ENCODE measurements at regions not wholly inside any gene's neighbourhood (a gene's known extent, or its start where the extent isn't known, plus 50 kb on each side); places are given as distances from the start of the nearest gene placed in this dataset.

GRCh38 chr4:24044610-24045589 is 155.1 kb upstream of the PPARGC1A start:
- DNase-seq = no peak
- H3K36me3 ChIP-seq = no peaks in the 10 kb centered on the region

GRCh38 chr4:24042094-24042493 is 152.2 kb upstream of the PPARGC1A start:
- no peak for TF ChIP-seq CTCF (IDR thresholded peaks at IDR 0.05; ENCODE audit: low read depth, low read length)
- Histone ChIP-seq H3K9me3 (no peaks in the 10 kb centered on the region), H3K36me3 (no peaks in the 10 kb centered on the region), H3K4me1 (no peaks in the 10 kb centered on the region), H3K27me3 (peaks cover 6% of the 10 kb centered on the region; the same call in 1 of the 2 replicates), H3K4me3 (ENCODE audit: low read depth, low read length) (no peak overlapping the region)
- DNase-seq = no peak

More at GRCh38 chr4:24044610-24045589, 155.1 kb upstream of the PPARGC1A start:
- peak; percentile 30 for TF ChIP-seq CTCF (IDR thresholded peaks at IDR 0.05; ENCODE audit: low read depth, low read length)
- no peaks in the 10 kb centered on the region for H3K9me3 ChIP-seq
- no peak overlapping the region for H3K4me3 ChIP-seq (ENCODE audit: low read depth, low read length)
- H3K4me1 ChIP-seq = no peaks in the 10 kb centered on the region
- H3K27me3 ChIP-seq = no peaks in the 10 kb centered on the region; the same call in 1 of the 2 replicates

- no peak overlapping the region for H3K4me3 ChIP-seq (ENCODE audit: low read depth, low read length)
- no peaks in the 10 kb centered on the region for H3K36me3 ChIP-seq
- H3K4me1 ChIP-seq = no peaks in the 10 kb centered on the region
- no peak for TF ChIP-seq CTCF (IDR thresholded peaks at IDR 0.05; ENCODE audit: low read depth, low read length)
- peaks cover 6% of the 10 kb centered on the region for H3K27me3 ChIP-seq
- DNase-seq = no peak
- no peaks in the 10 kb centered on the region for H3K9me3 ChIP-seq
Observed at GRCh38 chr4:24040811-24041210, 151.0 kb upstream of the PPARGC1A start.

- H3K4me3 ChIP-seq (ENCODE audit: low read depth, low read length) = no peak overlapping the region
- no peaks in the 10 kb centered on the region for H3K36me3 ChIP-seq
- H3K4me1 ChIP-seq = no peaks in the 10 kb centered on the region
- peaks cover 10% of the 10 kb centered on the region for H3K27me3 ChIP-seq
- H3K9me3 ChIP-seq = no peaks in the 10 kb centered on the region
- no peak for TF ChIP-seq CTCF (IDR thresholded peaks at IDR 0.05; ENCODE audit: low read depth, low read length)
- no peak for DNase-seq
Observed at GRCh38 chr4:24033626-24034025, 143.8 kb upstream of the PPARGC1A start.

- peak; percentile 44 for TF ChIP-seq CTCF (IDR thresholded peaks at IDR 0.05; ENCODE audit: low read depth, low read length)
- Histone ChIP-seq H3K27me3 (peaks cover 5% of the 10 kb centered on the region), H3K4me3 (ENCODE audit: low read depth, low read length) (no peak overlapping the region), H3K36me3 (no peaks in the 10 kb centered on the region), H3K4me1 (no peaks in the 10 kb centered on the region), H3K9me3 (no peaks in the 10 kb centered on the region)
- DNase-seq = peak; percentile 7
Observed at GRCh38 chr4:24032371-24032989, 142.6 kb upstream of the PPARGC1A start.

Data from BE2C (cell line).